H1 (cell line): ENCODE measurements at regions not wholly inside any gene's neighbourhood (a gene's known extent, or its start where the extent isn't known, plus 50 kb on each side); places are given as distances from the start of the nearest gene placed in this dataset.

Source experiments
- CTCF ChIA-PET: fragments of 300-600 bp; sonication (Branson Sonifier 250); formaldehyde crosslinking; loops from one replicate; lab custom pipeline; 2021; ENCODE audit not compliant: partially characterized antibody; lab: Charles Lee
- POLR2A ChIA-PET: fragments of 300-600 bp; sonication (Branson Sonifier 250); formaldehyde crosslinking; loops from one replicate; lab custom pipeline; 2021; ENCODE audit warnings: inconsistent platforms; ENCODE audit not compliant: partially characterized antibody; lab: Charles Lee
- DNase-seq, 2 experiments: peaks; one replicate each; pipeline versions ENCODE4 v3.0.0 to v3.0.0-alpha.2; 2010 to 2022; ENCODE audit warnings: low spot score in 2 of 2, low read depth in 1 of 2, mixed read lengths in 1 of 2
- FAIRE-seq: peaks from 2 replicates; lab custom pipeline; 2011; peaks lifted over from hg19 to GRCh38; lab: Jason Lieb, UNC
- H2AFZ ChIP-seq: 2 replicates; pipeline ENCODE4 v1.8.1; 2012; ENCODE audit warnings: low read length, inconsistent platforms
- H2AK5ac ChIP-seq: 2 replicates; pipeline ENCODE4 v1.6.1; 2013; ENCODE audit warnings: low read depth, low read length
- H2BK120ac ChIP-seq: replicated peaks from 2 replicates; pipeline ENCODE3; 2013; ENCODE audit warnings: low read depth, low read length, inconsistent platforms
- H2BK12ac ChIP-seq: 2 replicates; pipeline ENCODE4 v1.6.1; 2013; ENCODE audit warnings: low read depth, low read length
- H2BK15ac ChIP-seq: 2 replicates; pipeline ENCODE4 v1.6.1; 2013; ENCODE audit warnings: low read length
- H2BK20ac ChIP-seq: 2 replicates; pipeline ENCODE4 v1.6.1; 2013; ENCODE audit warnings: low read length
- H2BK5ac ChIP-seq: 2 replicates; pipeline ENCODE4 v1.6.1; 2013; ENCODE audit warnings: low read depth, low read length
- H3K14ac ChIP-seq: 2 replicates; pipeline ENCODE4 v1.6.1; 2013; ENCODE audit warnings: inconsistent platforms; ENCODE audit not compliant: insufficient read length
- H3K18ac ChIP-seq: 2 replicates; pipeline ENCODE4 v1.6.1; 2013; ENCODE audit warnings: low read length; ENCODE audit errors: extremely low read depth
- H3K23ac ChIP-seq: 2 replicates; pipeline ENCODE4 v1.6.1; 2013; ENCODE audit warnings: inconsistent platforms; ENCODE audit not compliant: insufficient read length
- H3K23me2 ChIP-seq: 2 replicates; pipeline ENCODE4 v1.6.1; 2013; ENCODE audit warnings: low read depth, low read length
- H3K27ac ChIP-seq: 2 replicates; pipeline ENCODE4 v1.6.1; 2011; ENCODE audit warnings: low read depth, low read length, inconsistent platforms
- H3K27me3 ChIP-seq, 4 experiments: replicated peaks in 1 of 4; 1 replicate in 1 of 4; 2 replicates in 3 of 4; pipeline versions ENCODE4 v1.6.1 to v1.8.1; 2011 to 2013; ENCODE audit warnings: low read length in 3 of 4, mild to moderate bottlenecking in 3 of 4, inconsistent platforms in 2 of 4, mixed read lengths in 2 of 4, moderate library complexity in 1 of 4; ENCODE audit not compliant: control insufficient read depth in 3 of 4, insufficient read depth in 3 of 4; ENCODE audit errors: extremely low read depth in 1 of 4
- H3K36me3 ChIP-seq, 4 experiments: 2 replicates each; pipeline versions ENCODE4 v1.6.1 to v1.8.1; 2011 to 2013; ENCODE audit warnings: mild to moderate bottlenecking in 4 of 4, low read length in 3 of 4, moderate library complexity in 2 of 4, control low read depth in 1 of 4, inconsistent platforms in 1 of 4; ENCODE audit not compliant: insufficient read depth in 4 of 4, control insufficient read depth in 2 of 4
- H3K4ac ChIP-seq: replicated peaks from 2 replicates; pipeline ENCODE3; 2013; ENCODE audit warnings: low read length, low read depth, mixed read lengths, inconsistent platforms; ENCODE audit not compliant: insufficient read length
- H3K4me1 ChIP-seq, 4 experiments: replicated peaks in 1 of 4; 1 replicate in 1 of 4; 2 replicates in 3 of 4; pipeline versions ENCODE4 v1.6.1 to v1.8.1; 2011 to 2013; ENCODE audit warnings: low read length in 3 of 4, inconsistent platforms in 2 of 4, mixed read lengths in 1 of 4; ENCODE audit not compliant: insufficient read depth in 4 of 4, control insufficient read depth in 3 of 4
- H3K4me2 ChIP-seq, 2 experiments: 2 replicates each; pipeline versions ENCODE4 v1.6.1 to v1.8.1; 2011 to 2013; ENCODE audit warnings: low read depth in 2 of 2, low read length in 2 of 2, control low read depth in 1 of 2, inconsistent platforms in 1 of 2, mild to moderate bottlenecking in 1 of 2; ENCODE audit not compliant: insufficient read depth in 1 of 2
- H3K4me3 ChIP-seq, 4 experiments: fragments of 200-600, 300-600 bp in 1 of 4; sonication (generic), shearing (Covaris generic), sonication (Bioruptor Twin) in 1 of 4; 2 replicates each; pipeline versions ENCODE4 v1.5.1 to v1.8.1; 2011 to 2016; ENCODE audit warnings: low read length in 4 of 4, low read depth in 3 of 4, control low read depth in 2 of 4, inconsistent platforms in 2 of 4, mild to moderate bottlenecking in 2 of 4, mixed read lengths in 1 of 4, moderate library complexity in 1 of 4; ENCODE audit not compliant: insufficient read depth in 2 of 4; ENCODE audit errors: extremely low read depth in 1 of 4
- H3K56ac ChIP-seq: replicated peaks from 2 replicates; pipeline ENCODE3; 2013; ENCODE audit warnings: low read depth, mild to moderate bottlenecking, mixed read lengths, low read length, inconsistent platforms; ENCODE audit not compliant: insufficient read length
- H3K79me1 ChIP-seq: 2 replicates; pipeline ENCODE4 v1.6.1; 2013; ENCODE audit warnings: low read depth, low read length, control low read depth
- H3K79me2 ChIP-seq, 2 experiments: 2 replicates each; pipeline versions ENCODE4 v1.6.1 to v1.8.1; 2012 to 2013; ENCODE audit warnings: low read length in 2 of 2, mild to moderate bottlenecking in 2 of 2, inconsistent platforms in 1 of 2; ENCODE audit not compliant: insufficient read depth in 2 of 2, control insufficient read depth in 1 of 2
- H3K9ac ChIP-seq, 4 experiments: replicated peaks in 1 of 4; 1 replicate in 1 of 4; 2 replicates in 3 of 4; pipeline versions ENCODE4 v1.6.1 to v1.8.1; 2011 to 2013; ENCODE audit warnings: low read depth in 3 of 4, low read length in 3 of 4, control low read depth in 2 of 4, mild to moderate bottlenecking in 2 of 4, moderate library complexity in 2 of 4, inconsistent platforms in 1 of 4; ENCODE audit errors: extremely low read depth in 1 of 4
- H3K9me3 ChIP-seq, 2 experiments: 2 replicates each; pipeline versions ENCODE4 v1.6.1 to v1.8.1; 2012 to 2013; ENCODE audit warnings: mild to moderate bottlenecking in 2 of 2, moderate library complexity in 2 of 2, control low read depth in 1 of 2, inconsistent platforms in 1 of 2, low read depth in 1 of 2, low read length in 1 of 2, mixed read lengths in 1 of 2; ENCODE audit not compliant: insufficient read depth in 2 of 2
- H4K20me1 ChIP-seq, 2 experiments: replicated peaks in 1 of 2; 2 replicates each; pipeline versions ENCODE3 to v1.8.1; 2011 to 2013; ENCODE audit warnings: inconsistent platforms in 2 of 2, low read length in 2 of 2, mild to moderate bottlenecking in 1 of 2; ENCODE audit not compliant: insufficient read depth in 2 of 2, control insufficient read depth in 1 of 2
- H4K5ac ChIP-seq: 2 replicates; pipeline ENCODE4 v1.6.1; 2013; ENCODE audit warnings: low read length, low read depth, mixed read lengths, inconsistent platforms; ENCODE audit not compliant: insufficient read length
- H4K8ac ChIP-seq: 2 replicates; pipeline ENCODE4 v1.8.0; 2013; ENCODE audit warnings: mild to moderate bottlenecking, moderate library complexity, low read length, inconsistent platforms; ENCODE audit not compliant: insufficient read depth; ENCODE audit errors: extremely low read depth
- H4K91ac ChIP-seq: replicated peaks from 2 replicates; pipeline ENCODE3; 2013; ENCODE audit warnings: low read length, mixed read lengths, inconsistent platforms; ENCODE audit not compliant: insufficient read length
- ASH2L ChIP-seq: fragments of 200-600, 300-600 bp; sonication (generic); IDR thresholded peaks from one replicate; pipeline ENCODE4 v1.7.1; 2017; ENCODE audit warnings: low read length
- CBX8 ChIP-seq: fragments of 300-800, 300-1000 bp; sonication (generic); IDR thresholded peaks from 2 replicates; pipeline ENCODE4 v1.7.1; 2016; ENCODE audit warnings: low read depth, low read length, borderline replicate concordance
- EP300 ChIP-seq, 2 experiments: IDR thresholded peaks; 1 replicate in 1 of 2; 2 replicates in 1 of 2; pipeline ENCODE4 v1.6.1; 2011 to 2012; ENCODE audit warnings: low read depth in 2 of 2, low read length in 2 of 2, mild to moderate bottlenecking in 2 of 2, borderline replicate concordance in 1 of 2, inconsistent platforms in 1 of 2, moderate library complexity in 1 of 2
- GTF2F1 ChIP-seq: IDR thresholded peaks from 2 replicates; pipeline ENCODE4 v1.6.1; 2012; ENCODE audit warnings: low read depth, low read length, improper control_type of control experiment, borderline replicate concordance
- HDAC6 ChIP-seq: IDR thresholded peaks from one replicate; pipeline ENCODE4 v1.7.1; 2012; ENCODE audit warnings: low read depth, mild to moderate bottlenecking, inconsistent platforms, low read length, moderate library complexity
- NRF1 ChIP-seq: IDR thresholded peaks from 2 replicates; pipeline ENCODE4 v1.6.1; 2011; ENCODE audit warnings: mild to moderate bottlenecking, low read depth, low read length, improper control_type of control experiment
- POLR2AphosphoS5 ChIP-seq: IDR thresholded peaks from 2 replicates; pipeline ENCODE4 v1.6.1; 2011; ENCODE audit warnings: low read depth, low read length
- RBBP5 ChIP-seq: IDR thresholded peaks from 2 replicates; pipeline ENCODE4 v1.7.1; 2012; ENCODE audit warnings: low read depth, mild to moderate bottlenecking, inconsistent platforms, low read length, moderate library complexity, borderline replicate concordance
- SAP30 ChIP-seq: fragments of 300-600 bp; sonication (generic); IDR thresholded peaks from 2 replicates; pipeline ENCODE4 v1.7.1; 2012; ENCODE audit warnings: low read length, moderate library complexity, mild to moderate bottlenecking, inconsistent platforms; ENCODE audit not compliant: insufficient read depth, insufficient replicate concordance
- SUZ12 ChIP-seq: fragments of 200-600 bp; sonication (generic); IDR thresholded peaks from 2 replicates; pipeline ENCODE4 v1.6.1; 2012; ENCODE audit warnings: mild to moderate bottlenecking, inconsistent platforms, low read length, moderate library complexity, mixed read lengths
- TCF12 ChIP-seq: IDR thresholded peaks from 2 replicates; pipeline ENCODE4 v1.6.1; 2011; ENCODE audit warnings: low read depth, mild to moderate bottlenecking, low read length
- WGBS, 2 experiments: shearing (Covaris generic) in 1 of 2; methylation state at CpG; one replicate each; pipeline versions ENCODE4 v1.1.6 to v1.1.7; 2013 to 2015; ENCODE audit warnings: low lambda C conversion rate in 2 of 2, mixed read lengths in 2 of 2, inconsistent platforms in 1 of 2, low coverage in 1 of 2, missing lambda C conversion rate in 1 of 2; ENCODE audit not compliant: insufficient replicate concordance in 2 of 2, insufficient coverage in 1 of 2, insufficient read length in 1 of 2; ENCODE audit errors: extremely low coverage in 1 of 2, missing lambda C conversion rate in 1 of 2; 5-methylcytosine and 5-hydroxymethylcytosine counted together
- TF ChIP-seq, protein P1 (sequence below): IDR thresholded peaks from 2 replicates; pipeline ENCODE4 v1.6.1; 2011; ENCODE audit warnings: low read depth, mild to moderate bottlenecking, low read length; ENCODE audit not compliant: insufficient read depth

DNA sequence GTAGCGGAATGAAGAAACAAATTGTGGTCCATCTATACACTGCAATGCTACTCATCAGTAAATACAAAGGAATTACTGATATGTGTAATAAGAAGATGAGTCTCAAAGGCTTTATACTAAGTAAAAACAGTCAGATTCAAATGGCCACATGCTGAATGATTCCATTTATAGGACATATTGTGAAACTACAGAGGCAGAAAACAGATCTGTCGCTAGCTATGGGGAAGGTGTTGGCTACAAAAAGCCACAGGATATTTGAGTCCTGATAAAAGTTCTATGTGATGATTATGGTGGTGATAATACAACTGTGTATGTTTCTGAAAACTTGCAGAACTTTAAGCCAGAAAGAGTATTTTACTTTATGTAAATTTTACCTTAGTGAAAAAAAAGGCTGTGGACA, 313.2 kb downstream of the HDGFL1 start:
- ChIA-PET POLR2A (no interaction called here), CTCF (interaction anchor here (0.6 kb wide), 2 partner anchors 211 to 1863 kb away, joined by 3 read pairs; no protein-coding TSS in a partner anchor)
- Histone ChIP-seq H2BK12ac (no peak overlapping the region), H2BK15ac (no peak overlapping the region), H4K20me1 (no peaks in the 10 kb centered on the region), H4K5ac (no peak overlapping the region), H4K91ac (no peak overlapping the region), H2BK5ac (no peak overlapping the region), H4K8ac (no peak overlapping the region), H3K9ac (no peak overlapping the region), H2BK20ac (no peak overlapping the region), H3K4me3 (no peak overlapping the region), H2AK5ac (no peak overlapping the region), H3K14ac (no peak overlapping the region), H2AFZ (no peak overlapping the region), H3K9me3 (no peaks in the 10 kb centered on the region), H3K4me1 (peaks cover 0 to 14% (median 5%) of the 10 kb centered on the region in 4 experiments; a peak in 4 of 7 replicates), H3K4ac (no peak overlapping the region), H3K79me1 (no peaks in the 10 kb centered on the region), H3K23me2 (no peaks in the 10 kb centered on the region), H2BK120ac (no peak overlapping the region), H3K27me3 (no peaks in the 10 kb centered on the region), H3K23ac (no peak overlapping the region), H3K18ac (no peak overlapping the region), H3K4me2 (no peak overlapping the region), H3K79me2 (no peaks in the 10 kb centered on the region), H3K56ac (no peak overlapping the region), H3K27ac (no peak overlapping the region), H3K36me3 (no peaks in the 10 kb centered on the region)
- WGBS, 2 experiments: 91% methylated on average over 2 of the region's 2 CpGs; no CpG with 5 or more reads in 1 of the 2 experiments
- DNase-seq (no peak), FAIRE-seq (no peak)
- TF ChIP-seq CBX8 (no peak), SUZ12 (no peak), TCF12 (no peak), SAP30 (no peak), POLR2AphosphoS5 (no peak), HDAC6 (no peak), EP300 (IDR thresholded peaks at IDR 0.05; ENCODE audit: borderline replicate concordance in 1 of 2, low read depth in 2 of 2, low read length in 2 of 2) (no peak), RBBP5 (no peak), ASH2L (no peak), GTF2F1 (no peak), NRF1 (no peak)
- TF ChIP-seq, protein P1, sequence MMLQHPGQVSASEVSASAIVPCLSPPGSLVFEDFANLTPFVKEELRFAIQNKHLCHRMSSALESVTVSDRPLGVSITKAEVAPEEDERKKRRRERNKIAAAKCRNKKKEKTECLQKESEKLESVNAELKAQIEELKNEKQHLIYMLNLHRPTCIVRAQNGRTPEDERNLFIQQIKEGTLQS: no peak
